ENCODE measurements at regions not wholly inside any gene's neighbourhood (a gene's known extent, or its start where the extent isn't known, plus 50 kb on each side); places are given as distances from the start of the nearest gene placed in this dataset.

GRCh38 chr18:67672155-67672554 is 155.6 kb upstream of the DSEL start:
- TF ChIP-seq CTCF (IDR thresholded peaks at IDR 0.05) (no peak), POLR2AphosphoS5 (IDR thresholded peaks at IDR 0.05) (no peak), EP300 (IDR thresholded peaks at IDR 0.05) (no peak), POLR2A (IDR thresholded peaks at IDR 0.05) (no peak)
- H3K27me3 ChIP-seq = no peaks in the 10 kb centered on the region
- no peak overlapping the region for H3K4me3 ChIP-seq
- no peaks in the 10 kb centered on the region for H3K4me1 ChIP-seq
- no peaks in the 10 kb centered on the region for H3K9me3 ChIP-seq
- 74 to 79% methylated on average over 2 of the region's 2 CpGs for WGBS, 2 donors
- DNase-seq (no peak), ATAC-seq (ENCODE audit: low FRiP score in 2 of 2) (no peak)
- no peak overlapping the region for H3K27ac ChIP-seq
- no peaks in the 10 kb centered on the region for H3K36me3 ChIP-seq

DNA sequence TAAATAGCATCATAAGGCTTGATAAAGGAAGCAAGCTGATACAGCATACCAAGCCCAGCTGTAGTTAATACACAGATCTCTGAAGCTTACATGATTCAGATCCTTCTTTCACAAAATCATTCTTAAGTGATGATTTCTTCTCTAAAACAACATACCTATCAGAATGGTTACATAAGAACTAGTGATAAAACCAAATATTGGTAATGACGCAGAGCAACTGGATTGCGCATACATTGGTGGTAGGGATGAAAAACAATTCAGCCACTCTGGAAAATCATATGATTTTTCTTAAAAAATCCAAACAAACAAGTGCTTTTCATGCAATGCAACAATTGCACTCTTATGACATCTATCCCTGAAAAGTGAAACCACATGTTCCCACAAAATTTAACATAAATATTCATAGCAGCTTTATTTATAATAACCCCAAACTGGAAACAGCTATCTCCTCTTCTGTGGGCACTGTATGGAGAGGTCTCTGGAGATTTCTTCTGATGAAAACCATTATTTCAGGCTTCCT is 153.6 kb upstream of the DSEL start:
- no peak overlapping the region for H3K27ac ChIP-seq
- no peaks in the 10 kb centered on the region for H3K27me3 ChIP-seq
- 90 to 93% methylated on average over 2 of the region's 2 CpGs for WGBS, 2 donors
- H3K9me3 ChIP-seq = no peaks in the 10 kb centered on the region
- TF ChIP-seq POLR2AphosphoS5 (IDR thresholded peaks at IDR 0.05) (no peak), EP300 (IDR thresholded peaks at IDR 0.05) (no peak), CTCF (IDR thresholded peaks at IDR 0.05) (no peak), POLR2A (IDR thresholded peaks at IDR 0.05) (no peak)
- H3K36me3 ChIP-seq = no peaks in the 10 kb centered on the region
- DNase-seq (no peak), ATAC-seq (ENCODE audit: low FRiP score in 2 of 2) (no peak)
- H3K4me3 ChIP-seq = no peak overlapping the region
- no peaks in the 10 kb centered on the region for H3K4me1 ChIP-seq

DNA sequence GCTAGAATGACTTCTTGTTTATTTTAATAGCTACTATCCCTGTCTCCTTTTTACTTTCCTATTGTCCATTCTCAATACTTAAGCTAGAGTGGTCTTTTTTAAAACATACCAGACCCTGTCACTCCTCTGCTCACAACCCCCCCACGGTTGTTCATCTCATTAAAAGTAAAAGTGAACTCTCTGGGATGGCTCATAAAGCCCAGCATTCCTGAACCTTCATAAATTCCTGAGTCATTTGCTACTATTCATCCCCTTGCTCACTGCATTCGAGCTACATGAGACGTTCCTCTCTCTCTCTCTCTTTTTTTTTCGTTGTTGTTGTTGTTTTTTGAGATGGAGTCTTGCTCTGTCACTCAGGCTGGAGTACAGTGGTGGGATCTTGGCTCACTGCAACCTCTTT is 148.7 kb upstream of the DSEL start:
- Histone ChIP-seq H3K9me3 (no peaks in the 10 kb centered on the region), H3K36me3 (no peaks in the 10 kb centered on the region), H3K4me1 (no peaks in the 10 kb centered on the region), H3K27ac (no peak overlapping the region), H3K27me3 (no peaks in the 10 kb centered on the region), H3K4me3 (no peak overlapping the region)
- WGBS, 2 donors = 57 to 63% methylated on average over 4 of the region's 4 CpGs
- TF ChIP-seq POLR2A (IDR thresholded peaks at IDR 0.05) = no peak
- TF ChIP-seq POLR2AphosphoS5 (IDR thresholded peaks at IDR 0.05) = no peak
- TF ChIP-seq CTCF (IDR thresholded peaks at IDR 0.05) = no peak
- no peak for TF ChIP-seq EP300 (IDR thresholded peaks at IDR 0.05)
- no peak for ATAC-seq (ENCODE audit: low FRiP score in 2 of 2)
- DNase-seq = no peak

GRCh38 chr18:67662996-67663395 is 146.5 kb upstream of the DSEL start:
- TF ChIP-seq POLR2AphosphoS5 (IDR thresholded peaks at IDR 0.05) (no peak), EP300 (IDR thresholded peaks at IDR 0.05) (no peak), CTCF (IDR thresholded peaks at IDR 0.05) (no peak), POLR2A (IDR thresholded peaks at IDR 0.05) (no peak)
- DNase-seq = no peak
- H3K27ac ChIP-seq = no peak overlapping the region
- no peaks in the 10 kb centered on the region for H3K4me1 ChIP-seq
- no peaks in the 10 kb centered on the region for H3K27me3 ChIP-seq
- H3K36me3 ChIP-seq = no peaks in the 10 kb centered on the region
- no peak for ATAC-seq (ENCODE audit: low FRiP score in 2 of 2)
- H3K9me3 ChIP-seq = no peaks in the 10 kb centered on the region
- no peak overlapping the region for H3K4me3 ChIP-seq

DNA sequence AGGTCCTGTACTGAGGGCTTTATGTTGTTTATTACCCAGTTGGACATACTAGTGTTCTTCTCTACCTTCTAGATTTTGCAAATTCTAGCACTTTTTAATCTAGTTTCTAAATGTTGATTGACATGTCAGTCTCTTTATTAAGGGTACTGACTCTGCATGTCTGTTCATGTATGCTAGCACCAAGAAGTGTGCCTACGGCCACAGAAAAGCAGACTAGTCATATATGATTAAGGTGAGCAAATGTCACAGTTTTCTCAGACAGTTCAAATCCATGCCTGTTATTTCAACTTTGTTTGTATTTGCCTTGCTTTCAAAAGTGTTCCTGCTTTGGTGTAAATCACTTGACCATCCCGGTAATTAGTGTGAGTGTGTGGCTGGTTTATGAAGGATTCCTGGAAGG is 145.0 kb upstream of the DSEL start:
- Histone ChIP-seq H3K27ac (no peak overlapping the region), H3K4me1 (no peaks in the 10 kb centered on the region), H3K4me3 (no peak overlapping the region), H3K9me3 (no peaks in the 10 kb centered on the region), H3K36me3 (no peaks in the 10 kb centered on the region), H3K27me3 (no peaks in the 10 kb centered on the region)
- WGBS, 2 donors = 80 to 88% methylated on average over 2 of the region's 2 CpGs
- DNase-seq (no peak), ATAC-seq (ENCODE audit: low FRiP score in 2 of 2) (no peak)
- TF ChIP-seq EP300 (IDR thresholded peaks at IDR 0.05) = no peak
- no peak for TF ChIP-seq POLR2AphosphoS5 (IDR thresholded peaks at IDR 0.05)
- no peak for TF ChIP-seq CTCF (IDR thresholded peaks at IDR 0.05)
- no peak for TF ChIP-seq POLR2A (IDR thresholded peaks at IDR 0.05)

Measured in upper lobe of left lung (tissue), 6 donors.